IMR-90 (cell line): ENCODE measurements at regions not wholly inside any gene's neighbourhood (a gene's known extent, or its start where the extent isn't known, plus 50 kb on each side); places are given as distances from the start of the nearest gene placed in this dataset.

Experiments
- ATAC-seq: fragments of 200-7000 bp; cut with Tn5 transposase; 2 replicates; pipeline ENCODE4 v1.9.1; 2020; ENCODE audit warnings: low read depth, mild to moderate bottlenecking, moderate library complexity
- BruUV-seq: library from RNA; stranded (reverse); fragments of 400-500 nt; replicated peaks from 2 replicates; lab custom pipeline; 2021; lab: Mats Ljungman, UMichigan
- CTCF ChIA-PET: fragments of 300-600 bp; formaldehyde crosslinking; extraction: SDS; loops from one replicate; lab custom pipeline; 2021; ENCODE audit warnings: antibody characterized with exemption; lab: Yijun Ruan, JAX
- POLR2A ChIA-PET: fragments of 300-600 bp; sonication (Branson Sonifier 250); formaldehyde crosslinking; loops from one replicate; lab custom pipeline; 2022; ENCODE audit warnings: antibody characterized with exemption; ENCODE audit not compliant: unreplicated experiment; lab: Charles Lee
- DNase-seq: peaks from one replicate; pipeline ENCODE4 v3.0.0; 2013
- H2AFZ ChIP-seq: replicated peaks from 2 replicates; pipeline ENCODE3; 2013; ENCODE audit warnings: low read length, mild to moderate bottlenecking; ENCODE audit not compliant: poor library complexity
- H2AK5ac ChIP-seq: 2 replicates; pipeline ENCODE4 v1.6.1; 2013; ENCODE audit warnings: low read depth, low read length, inconsistent platforms
- H2AK9ac ChIP-seq: replicated peaks from 2 replicates; pipeline ENCODE3; 2013; ENCODE audit warnings: mild to moderate bottlenecking, low read depth, low read length, moderate library complexity; ENCODE audit not compliant: poor library complexity
- H2BK120ac ChIP-seq: 2 replicates; pipeline ENCODE4 v1.6.1; 2013; ENCODE audit warnings: low read depth, low read length, inconsistent platforms
- H2BK15ac ChIP-seq: 3 replicates; pipeline ENCODE4 v1.6.1; 2013; ENCODE audit warnings: low read depth, low read length, inconsistent platforms
- H2BK20ac ChIP-seq: 2 replicates; pipeline ENCODE4 v1.6.1; 2013; ENCODE audit warnings: low read depth, mild to moderate bottlenecking, inconsistent platforms, low read length, moderate library complexity
- H2BK5ac ChIP-seq: 2 replicates; pipeline ENCODE4 v1.6.1; 2013; ENCODE audit warnings: mild to moderate bottlenecking, low read depth, low read length, inconsistent platforms; ENCODE audit not compliant: poor library complexity, severe bottlenecking
- H3K14ac ChIP-seq: replicated peaks from 2 replicates; pipeline ENCODE4 v1.6.1; 2013; ENCODE audit warnings: low read depth, low read length, inconsistent platforms
- H3K18ac ChIP-seq: 2 replicates; pipeline ENCODE4 v1.6.1; 2013; ENCODE audit warnings: low read depth, low read length, control low read depth
- H3K23ac ChIP-seq: 2 replicates; pipeline ENCODE4 v1.6.1; 2013; ENCODE audit warnings: low read depth, low read length, inconsistent platforms
- H3K27ac ChIP-seq: 2 replicates; pipeline ENCODE4 v1.5.1; 2013; ENCODE audit warnings: mild to moderate bottlenecking, control low read depth, low read length; ENCODE audit not compliant: insufficient read depth
- H3K27me3 ChIP-seq: 2 replicates; pipeline ENCODE4 v1.6.1; 2013; ENCODE audit warnings: low read length; ENCODE audit not compliant: control insufficient read depth, insufficient read depth
- H3K36me3 ChIP-seq: 2 replicates; pipeline ENCODE4 v1.6.1; 2013; ENCODE audit warnings: low read length, mixed read lengths; ENCODE audit not compliant: control insufficient read depth, insufficient read depth
- H3K4ac ChIP-seq: 2 replicates; pipeline ENCODE4 v1.6.1; 2013; ENCODE audit warnings: low read depth, low read length, inconsistent platforms
- H3K4me1 ChIP-seq: 2 replicates; pipeline ENCODE4 v1.6.1; 2013; ENCODE audit warnings: low read length, mixed read lengths; ENCODE audit not compliant: control insufficient read depth, insufficient read depth
- H3K4me2 ChIP-seq: 2 replicates; pipeline ENCODE4 v1.6.1; 2013; ENCODE audit warnings: low read depth, mild to moderate bottlenecking, control low read depth, low read length, moderate library complexity
- H3K4me3 ChIP-seq: 2 replicates; pipeline ENCODE4 v1.5.1; 2013; ENCODE audit warnings: low read depth, mild to moderate bottlenecking, control low read depth, low read length, moderate library complexity; ENCODE audit not compliant: insufficient read depth
- H3K56ac ChIP-seq: 2 replicates; pipeline ENCODE4 v1.6.1; 2013; ENCODE audit warnings: low read length, inconsistent platforms; ENCODE audit not compliant: insufficient read depth; ENCODE audit errors: extremely low read depth
- H3K79me1 ChIP-seq, 2 experiments: 2 replicates each; pipeline ENCODE4 v1.6.1; 2013; ENCODE audit warnings: low read length in 2 of 2, inconsistent platforms in 1 of 2, low read depth in 1 of 2
- H3K9ac ChIP-seq: 2 replicates; pipeline ENCODE4 v1.6.1; 2013; ENCODE audit warnings: low read depth, low read length, control low read depth
- H3K9me1 ChIP-seq: 2 replicates; pipeline ENCODE4 v1.6.1; 2013; ENCODE audit warnings: low read length, inconsistent platforms; ENCODE audit not compliant: insufficient read depth
- H3K9me3 ChIP-seq: 2 replicates; pipeline ENCODE4 v1.6.1; 2013; ENCODE audit warnings: low read length; ENCODE audit not compliant: control insufficient read depth, insufficient read depth
- H4K20me1 ChIP-seq: 2 replicates; pipeline ENCODE4 v1.6.1; 2013; ENCODE audit warnings: low read length, inconsistent platforms; ENCODE audit not compliant: insufficient read depth
- H4K5ac ChIP-seq: 2 replicates; pipeline ENCODE4 v1.6.1; 2013; ENCODE audit warnings: mild to moderate bottlenecking, low read depth, low read length, control low read depth
- H4K8ac ChIP-seq, 2 experiments: 2 replicates each; pipeline ENCODE4 v1.6.1; 2013; ENCODE audit warnings: low read depth in 2 of 2, low read length in 2 of 2, control low read depth in 1 of 2, inconsistent platforms in 1 of 2
- H4K91ac ChIP-seq: 2 replicates; pipeline ENCODE4 v1.6.1; 2013; ENCODE audit warnings: low read depth, low read length, inconsistent platforms; ENCODE audit not compliant: insufficient read depth
- CEBPB ChIP-seq: IDR thresholded peaks from 2 replicates; pipeline ENCODE4 v1.6.1; 2012; ENCODE audit warnings: low read depth, low read length, improper control_type of control experiment
- CHD1 ChIP-seq: IDR thresholded peaks from 2 replicates; pipeline ENCODE4 v1.6.1; 2012; ENCODE audit warnings: low read depth, low read length, improper control_type of control experiment
- CTCF ChIP-seq: conservative IDR thresholded peaks from 2 replicates; pipeline ENCODE4 v1.5.1; 2012; ENCODE audit warnings: mild to moderate bottlenecking, low read depth, low read length, improper control_type of control experiment
- FOS ChIP-seq: fragments of 150-350 bp; IDR thresholded peaks from 2 replicates; pipeline ENCODE4 v1.6.1; 2016; ENCODE audit warnings: low read depth, low read length
- MAZ ChIP-seq: IDR thresholded peaks from 2 replicates; pipeline ENCODE4 v1.6.1; 2012; ENCODE audit warnings: low read depth, mild to moderate bottlenecking, low read length, improper control_type of control experiment, moderate library complexity, borderline replicate concordance
- NFE2L2 ChIP-seq: fragments of 150-350 bp; IDR thresholded peaks from 2 replicates; pipeline ENCODE4 v1.6.1; 2016; ENCODE audit warnings: low read depth, mild to moderate bottlenecking, low read length
- RAD21 ChIP-seq: IDR thresholded peaks from 2 replicates; pipeline ENCODE4 v1.6.1; 2012; ENCODE audit warnings: low read length, improper control_type of control experiment
- SMC3 ChIP-seq: fragments of 150-350 bp; IDR thresholded peaks from 2 replicates; pipeline ENCODE4 v1.6.1; 2016; ENCODE audit warnings: low read depth, mild to moderate bottlenecking, antibody characterized with exemption, low read length, moderate library complexity
- WGBS, 2 experiments: methylation state at CpG; one replicate each; pipeline versions ENCODE4 v1.1.5 to v1.1.7; 2013; ENCODE audit warnings: missing lambda C conversion rate in 2 of 2; ENCODE audit not compliant: insufficient read length in 1 of 2; ENCODE audit errors: extremely low coverage in 2 of 2; 5-methylcytosine and 5-hydroxymethylcytosine counted together
- dilution Hi-C: fragments of 300-500 bp; cut with HindIII; formaldehyde crosslinking; loops from one replicate; pipeline ENCODE4 v1.14.3; 2018; ENCODE audit warnings: low sequenced_read_pairs; ENCODE audit not compliant: unreplicated experiment
- in situ Hi-C: fragments of 300-500 bp; cut with MboI; formaldehyde crosslinking; loops from 3 replicates; pipeline ENCODE4 v1.14.3; 2019; ENCODE audit warnings: low sequenced_read_pairs, inconsistent platforms, mixed read lengths
- intact Hi-C: fragments of 100-400 bp; cut with micrococcal nuclease; formaldehyde crosslinking; loops from 2 replicates; pipeline ENCODE4 v1.10.0; 2022

GRCh38 chr2:82345910-82346309 lies 2041.4 kb upstream of the LRRTM1 start:
- Histone ChIP-seq H3K9me3 (peaks cover 3% of the 10 kb centered on the region; the same call in 1 of the 2 replicates), H3K4me3 (no peak overlapping the region), H2AK9ac (no peak overlapping the region), H2BK20ac (no peak overlapping the region), H2BK120ac (no peak overlapping the region), H4K8ac (no peak overlapping the region), H4K91ac (no peak overlapping the region), H2BK5ac (no peak overlapping the region), H3K18ac (no peak overlapping the region), H2AFZ (no peak overlapping the region), H3K79me1 (no peaks in the 10 kb centered on the region), H3K4me2 (no peak overlapping the region), H3K27ac (no peak overlapping the region), H2BK15ac (no peak overlapping the region), H3K27me3 (no peaks in the 10 kb centered on the region), H3K4ac (no peak overlapping the region), H3K9me1 (no peaks in the 10 kb centered on the region), H3K4me1 (no peaks in the 10 kb centered on the region), H3K14ac (no peak overlapping the region), H3K9ac (no peak overlapping the region), H4K5ac (no peak overlapping the region), H2AK5ac (no peak overlapping the region), H3K56ac (no peak overlapping the region), H3K23ac (no peak overlapping the region), H4K20me1 (no peaks in the 10 kb centered on the region), H3K36me3 (no peaks in the 10 kb centered on the region)
- no CpG with 5 or more reads among the region's 1 CpG for WGBS, 2 experiments
- intact Hi-C loops (no loop called here), in situ Hi-C loops (no loop called here), dilution Hi-C loops (no loop called here)
- DNase-seq (no peak), ATAC-seq (no peak)
- TF ChIP-seq FOS: no peak
- TF ChIP-seq CTCF: no peak
- TF ChIP-seq NFE2L2: no peak
- TF ChIP-seq CHD1: no peak
- TF ChIP-seq CEBPB: no peak
- no peak for TF ChIP-seq MAZ
- TF ChIP-seq SMC3: no peak
- no peak for TF ChIP-seq RAD21
- no TSS peak for BruUV-seq
- ChIA-PET CTCF (no interaction called here), POLR2A (no interaction called here)
